ENCODE measurements at regions not wholly inside any gene's neighbourhood (a gene's known extent, or its start where the extent isn't known, plus 50 kb on each side); places are given as distances from the start of the nearest gene placed in this dataset.

- TF ChIP-seq, protein P1, sequence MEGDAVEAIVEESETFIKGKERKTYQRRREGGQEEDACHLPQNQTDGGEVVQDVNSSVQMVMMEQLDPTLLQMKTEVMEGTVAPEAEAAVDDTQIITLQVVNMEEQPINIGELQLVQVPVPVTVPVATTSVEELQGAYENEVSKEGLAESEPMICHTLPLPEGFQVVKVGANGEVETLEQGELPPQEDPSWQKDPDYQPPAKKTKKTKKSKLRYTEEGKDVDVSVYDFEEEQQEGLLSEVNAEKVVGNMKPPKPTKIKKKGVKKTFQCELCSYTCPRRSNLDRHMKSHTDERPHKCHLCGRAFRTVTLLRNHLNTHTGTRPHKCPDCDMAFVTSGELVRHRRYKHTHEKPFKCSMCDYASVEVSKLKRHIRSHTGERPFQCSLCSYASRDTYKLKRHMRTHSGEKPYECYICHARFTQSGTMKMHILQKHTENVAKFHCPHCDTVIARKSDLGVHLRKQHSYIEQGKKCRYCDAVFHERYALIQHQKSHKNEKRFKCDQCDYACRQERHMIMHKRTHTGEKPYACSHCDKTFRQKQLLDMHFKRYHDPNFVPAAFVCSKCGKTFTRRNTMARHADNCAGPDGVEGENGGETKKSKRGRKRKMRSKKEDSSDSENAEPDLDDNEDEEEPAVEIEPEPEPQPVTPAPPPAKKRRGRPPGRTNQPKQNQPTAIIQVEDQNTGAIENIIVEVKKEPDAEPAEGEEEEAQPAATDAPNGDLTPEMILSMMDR (IDR thresholded peaks at IDR 0.05; ENCODE audit: insufficient read depth, low read depth, low read length), result no peak
- no peak for TF ChIP-seq EZH2 (IDR thresholded peaks at IDR 0.05; ENCODE audit: insufficient read depth, low read length)
- H3K27me3 ChIP-seq (ENCODE audit: insufficient read depth, low read length), result no peaks in the 10 kb centered on the region
- no peaks in the 10 kb centered on the region for H3K4me1 ChIP-seq (ENCODE audit: insufficient read depth, low read length)
- H3K36me3 Mint-ChIP-seq (ENCODE audit: low read depth, unreplicated experiment), result no peaks in the 10 kb centered on the region
- no peak for FAIRE-seq
- peaks cover 4% of the 10 kb centered on the region for H3K27me3 Mint-ChIP-seq (ENCODE audit: low read depth, unreplicated experiment)
- H3K9ac ChIP-seq (ENCODE audit: low read length), result no peak overlapping the region
- no peak overlapping the region for H3K27ac Mint-ChIP-seq (ENCODE audit: unreplicated experiment)
- H3K79me2 ChIP-seq (ENCODE audit: insufficient read depth, low read length), result no peaks in the 10 kb centered on the region
- no peak overlapping the region for H3K27ac ChIP-seq (ENCODE audit: low read depth, low read length)
- peaks cover 5% of the 10 kb centered on the region for H3K9me3 Mint-ChIP-seq (ENCODE audit: unreplicated experiment)
- H3K9me3 ChIP-seq (ENCODE audit: insufficient read depth, low read depth, low read length), result no peaks in the 10 kb centered on the region
- no peaks in the 10 kb centered on the region for H4K20me1 ChIP-seq (ENCODE audit: insufficient read depth, low read length)
- no peaks in the 10 kb centered on the region for H3K36me3 ChIP-seq (ENCODE audit: insufficient read depth, low read length)
- no peak overlapping the region for H3K4me3 Mint-ChIP-seq (ENCODE audit: unreplicated experiment)
- H3K4me2 ChIP-seq (ENCODE audit: low read length), result no peak overlapping the region
- no peaks in the 10 kb centered on the region for H3K4me1 Mint-ChIP-seq (ENCODE audit: low read depth, unreplicated experiment)
- H2AFZ ChIP-seq (ENCODE audit: low read depth, low read length), result no peak overlapping the region
- no peak overlapping the region for H3K4me3 ChIP-seq (ENCODE audit: insufficient read depth, low read depth, low read length)
- DNase-seq (ENCODE audit: low read depth), result no peak
These were observed 611.9 kb downstream of the IRX1 start for GRCh38 chr5:4207486-4207885.

DNA sequence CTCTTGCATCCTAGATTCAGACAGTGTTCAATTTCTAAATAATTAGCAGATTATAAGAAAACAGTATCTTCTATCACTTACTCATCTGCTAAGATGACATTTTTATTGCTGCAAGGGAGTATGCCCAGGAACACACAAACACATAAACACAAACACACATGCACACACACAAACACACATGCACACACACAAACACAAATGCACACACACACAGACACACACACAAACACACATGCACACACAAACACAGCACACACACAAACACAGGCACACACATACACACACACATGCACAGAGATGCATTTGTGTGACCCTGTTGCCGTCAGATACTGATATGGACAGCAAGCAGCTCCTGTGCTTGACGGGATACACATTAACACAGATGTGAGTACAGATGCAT lies 612.9 kb downstream of the IRX1 start:
- H3K9me3 Mint-ChIP-seq (ENCODE audit: unreplicated experiment), result peaks cover 5% of the 10 kb centered on the region

DNA sequence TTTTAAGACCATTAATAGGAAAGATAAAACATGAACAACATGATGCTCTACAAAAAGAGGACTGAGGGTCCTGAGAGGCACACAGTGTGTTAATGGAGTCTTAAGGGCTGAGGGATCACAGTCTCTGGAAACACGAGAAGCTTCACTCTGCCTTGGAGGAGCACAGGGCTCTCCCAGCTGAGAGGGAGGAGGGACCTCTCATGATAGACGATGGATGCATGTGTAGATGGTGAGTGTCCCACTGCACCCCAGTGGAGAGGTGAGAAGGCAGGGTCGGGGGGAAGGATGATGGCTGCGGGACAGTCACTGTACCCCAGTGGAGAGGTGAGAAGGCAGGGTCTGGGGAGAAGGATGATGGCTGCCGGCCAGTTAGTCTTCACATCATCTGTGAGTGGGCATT lies 613.4 kb downstream of the IRX1 start:
- Histone ChIP-seq H3K4me2 (ENCODE audit: low read length) (no peak overlapping the region), H3K36me3 (ENCODE audit: insufficient read depth, low read length) (no peaks in the 10 kb centered on the region), H3K4me1 (ENCODE audit: insufficient read depth, low read length) (no peaks in the 10 kb centered on the region), H3K27ac (ENCODE audit: low read depth, low read length) (no peak overlapping the region), H3K9me3 (ENCODE audit: insufficient read depth, low read depth, low read length) (no peaks in the 10 kb centered on the region), H4K20me1 (ENCODE audit: insufficient read depth, low read length) (no peaks in the 10 kb centered on the region), H3K9ac (ENCODE audit: low read length) (no peak overlapping the region), H3K27me3 (ENCODE audit: insufficient read depth, low read length) (no peaks in the 10 kb centered on the region), H3K79me2 (ENCODE audit: insufficient read depth, low read length) (no peaks in the 10 kb centered on the region), H3K4me3 (ENCODE audit: insufficient read depth, low read depth, low read length) (no peak overlapping the region), H2AFZ (ENCODE audit: low read depth, low read length) (no peak overlapping the region)
- DNase-seq (ENCODE audit: low read depth) (no peak), FAIRE-seq (no peak)
- H3K36me3 Mint-ChIP-seq (ENCODE audit: low read depth, unreplicated experiment), result no peaks in the 10 kb centered on the region
- TF ChIP-seq, protein P1 (IDR thresholded peaks at IDR 0.05; ENCODE audit: insufficient read depth, low read depth, low read length), result no peak
- no peak for TF ChIP-seq EZH2 (IDR thresholded peaks at IDR 0.05; ENCODE audit: insufficient read depth, low read length)
- H3K27me3 Mint-ChIP-seq (ENCODE audit: low read depth, unreplicated experiment), result peaks cover 7% of the 10 kb centered on the region
- no peaks in the 10 kb centered on the region for H3K4me1 Mint-ChIP-seq (ENCODE audit: low read depth, unreplicated experiment)
- H3K9me3 Mint-ChIP-seq (ENCODE audit: unreplicated experiment), result peaks cover 5% of the 10 kb centered on the region
- H3K27ac Mint-ChIP-seq (ENCODE audit: unreplicated experiment), result no peak overlapping the region
- no peak overlapping the region for H3K4me3 Mint-ChIP-seq (ENCODE audit: unreplicated experiment)

More for the DNA sequence above, 612.9 kb downstream of the IRX1 start:
- Histone ChIP-seq H3K27me3 (ENCODE audit: insufficient read depth, low read length) (no peaks in the 10 kb centered on the region), H3K9ac (ENCODE audit: low read length) (no peak overlapping the region), H2AFZ (ENCODE audit: low read depth, low read length) (no peak overlapping the region), H3K79me2 (ENCODE audit: insufficient read depth, low read length) (no peaks in the 10 kb centered on the region), H3K27ac (ENCODE audit: low read depth, low read length) (no peak overlapping the region), H3K4me1 (ENCODE audit: insufficient read depth, low read length) (no peaks in the 10 kb centered on the region), H3K36me3 (ENCODE audit: insufficient read depth, low read length) (no peaks in the 10 kb centered on the region), H3K4me3 (ENCODE audit: insufficient read depth, low read depth, low read length) (no peak overlapping the region), H4K20me1 (ENCODE audit: insufficient read depth, low read length) (no peaks in the 10 kb centered on the region), H3K4me2 (ENCODE audit: low read length) (no peak overlapping the region), H3K9me3 (ENCODE audit: insufficient read depth, low read depth, low read length) (no peaks in the 10 kb centered on the region)
- H3K27ac Mint-ChIP-seq (ENCODE audit: unreplicated experiment), result no peak overlapping the region
- H3K4me3 Mint-ChIP-seq (ENCODE audit: unreplicated experiment), result no peak overlapping the region
- FAIRE-seq (no peak), DNase-seq (ENCODE audit: low read depth) (no peak)
- no peaks in the 10 kb centered on the region for H3K4me1 Mint-ChIP-seq (ENCODE audit: low read depth, unreplicated experiment)
- H3K27me3 Mint-ChIP-seq (ENCODE audit: low read depth, unreplicated experiment), result peaks cover 5% of the 10 kb centered on the region
- TF ChIP-seq EZH2 (IDR thresholded peaks at IDR 0.05; ENCODE audit: insufficient read depth, low read length), result no peak
- TF ChIP-seq, protein P1 (IDR thresholded peaks at IDR 0.05; ENCODE audit: insufficient read depth, low read depth, low read length), result no peak
- no peaks in the 10 kb centered on the region for H3K36me3 Mint-ChIP-seq (ENCODE audit: low read depth, unreplicated experiment)
